Suppressor macrophage (primary cell): ENCODE measurements at regions not wholly inside any gene's neighbourhood (a gene's known extent, or its start where the extent isn't known, plus 50 kb on each side); places are given as distances from the start of the nearest gene placed in this dataset.
"Not testable (repeated sequence)": the region's sequence is repeated elsewhere in the genome, so short reads cannot be mapped to it uniquely, and the experiment has no call there.

Source experiments
- DNase-seq, 4 experiments: peaks; one replicate each; pipeline ENCODE4 v3.0.0-alpha.2; 2020 to 2022

DNA sequence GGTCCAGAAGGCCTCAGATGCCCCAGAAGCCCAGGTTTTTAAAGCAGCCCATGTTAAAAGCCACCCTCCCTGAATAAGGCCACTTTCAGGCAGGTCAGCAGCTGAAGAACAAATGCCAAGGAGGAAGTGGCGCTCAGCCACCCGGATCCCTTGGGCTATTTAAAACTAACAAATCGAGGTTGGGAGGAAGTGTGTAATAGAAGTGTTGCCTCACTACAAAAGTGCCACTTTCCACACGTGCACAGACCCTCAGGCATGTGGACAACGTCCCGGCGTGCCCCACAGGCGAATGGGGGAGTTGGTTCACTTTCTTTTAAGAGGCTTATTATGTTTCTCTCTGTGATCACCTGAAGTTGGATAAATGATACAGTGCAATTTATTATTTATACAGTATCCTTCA lies 173.8 kb upstream of the SALL3 start:
- no peak for DNase-seq

DNA sequence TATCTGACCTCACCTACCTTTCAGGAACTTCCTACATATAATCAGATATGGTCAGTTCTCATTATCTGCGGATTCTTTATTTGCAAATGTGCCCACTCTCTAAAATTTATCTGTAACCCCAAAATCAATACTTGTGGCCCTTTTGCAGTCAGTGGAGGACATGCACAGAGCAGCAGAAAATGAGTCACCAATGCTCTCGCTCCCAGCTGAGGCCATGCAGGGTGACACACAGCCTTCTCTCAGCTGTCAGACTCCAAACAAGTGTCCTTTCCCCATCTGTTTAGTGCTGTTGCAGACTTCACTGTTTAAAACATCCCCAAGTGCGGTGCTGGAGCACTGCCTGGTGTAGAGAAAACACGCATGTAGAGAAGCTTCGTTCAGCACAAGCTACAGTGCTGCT lies 171.9 kb upstream of the SALL3 start:
- no peak for DNase-seq

DNA sequence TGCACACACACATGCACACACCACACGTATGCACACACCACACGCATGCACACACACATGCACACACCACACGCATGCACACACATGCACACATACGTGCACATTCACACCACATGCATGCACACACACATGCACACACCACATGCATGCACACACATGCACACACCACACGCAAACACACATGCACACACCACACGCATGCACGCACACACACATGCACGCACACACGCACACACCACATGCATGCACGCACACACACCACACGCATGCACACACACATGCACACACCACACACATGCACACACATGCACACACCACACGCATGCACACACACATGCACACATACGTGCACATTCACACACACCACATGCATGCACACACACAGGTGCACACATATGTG lies 169.8 kb upstream of the SALL3 start:
- DNase-seq, result no peak

DNA sequence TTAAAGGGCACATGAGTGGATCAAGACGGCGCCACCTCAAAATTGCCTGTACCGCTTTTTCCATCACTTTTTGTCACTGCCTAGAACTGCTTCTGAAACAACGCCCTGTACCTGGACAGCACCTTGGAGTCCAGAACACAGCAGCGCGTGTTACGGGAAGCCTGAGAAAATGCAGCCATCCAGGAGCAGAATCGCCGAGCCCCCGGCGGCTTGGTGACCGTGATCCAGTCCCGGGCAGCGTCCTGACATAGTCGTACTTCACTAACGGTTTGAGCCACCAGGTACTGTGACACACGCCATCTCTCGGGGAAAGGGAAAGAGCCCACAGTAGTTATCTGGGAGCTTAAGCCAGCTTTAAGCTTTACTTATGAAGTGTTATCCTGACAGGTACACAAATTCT lies 168.9 kb upstream of the SALL3 start:
- no peak for DNase-seq

DNA sequence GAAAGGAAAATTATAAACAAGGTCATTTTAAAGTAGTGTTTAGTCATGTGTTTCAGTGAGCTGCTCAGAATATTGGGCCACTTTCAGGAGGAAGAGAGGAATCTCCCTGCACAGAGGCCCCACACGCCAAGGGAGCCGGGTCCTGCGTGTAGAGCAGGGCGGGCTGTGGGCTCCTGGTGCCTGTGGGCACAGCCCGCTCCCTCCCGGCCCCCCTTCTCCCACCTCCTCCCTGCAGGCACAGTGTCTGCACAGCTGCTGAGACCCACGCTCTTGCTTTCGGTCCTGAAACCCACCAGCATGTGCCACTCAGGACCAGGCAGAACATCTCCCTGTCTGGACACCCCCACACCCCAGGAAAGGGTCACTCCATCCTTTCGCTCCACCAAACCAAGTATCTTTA lies 167.6 kb upstream of the SALL3 start:
- no peak for DNase-seq

DNA sequence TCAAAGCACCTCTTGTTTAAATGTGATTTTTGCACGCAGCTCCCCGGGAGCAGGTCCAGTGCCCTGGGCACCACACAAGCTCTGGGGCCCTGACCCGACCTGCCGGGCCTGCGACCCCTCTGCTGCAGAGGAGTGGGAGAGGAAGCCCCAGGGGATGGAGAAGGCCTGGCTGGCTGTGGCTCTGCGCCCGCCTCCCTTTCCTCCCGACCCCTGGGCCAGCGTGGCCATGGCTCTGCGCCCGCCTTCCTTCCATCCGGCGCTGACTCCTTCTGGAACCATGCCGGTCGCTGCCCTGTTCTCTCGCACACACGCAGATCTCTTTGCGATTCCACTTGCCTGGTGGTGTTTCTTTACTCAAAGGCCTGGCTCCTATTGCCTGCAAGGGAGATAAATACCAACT lies 166.5 kb upstream of the SALL3 start:
- DNase-seq, result no peak

DNA sequence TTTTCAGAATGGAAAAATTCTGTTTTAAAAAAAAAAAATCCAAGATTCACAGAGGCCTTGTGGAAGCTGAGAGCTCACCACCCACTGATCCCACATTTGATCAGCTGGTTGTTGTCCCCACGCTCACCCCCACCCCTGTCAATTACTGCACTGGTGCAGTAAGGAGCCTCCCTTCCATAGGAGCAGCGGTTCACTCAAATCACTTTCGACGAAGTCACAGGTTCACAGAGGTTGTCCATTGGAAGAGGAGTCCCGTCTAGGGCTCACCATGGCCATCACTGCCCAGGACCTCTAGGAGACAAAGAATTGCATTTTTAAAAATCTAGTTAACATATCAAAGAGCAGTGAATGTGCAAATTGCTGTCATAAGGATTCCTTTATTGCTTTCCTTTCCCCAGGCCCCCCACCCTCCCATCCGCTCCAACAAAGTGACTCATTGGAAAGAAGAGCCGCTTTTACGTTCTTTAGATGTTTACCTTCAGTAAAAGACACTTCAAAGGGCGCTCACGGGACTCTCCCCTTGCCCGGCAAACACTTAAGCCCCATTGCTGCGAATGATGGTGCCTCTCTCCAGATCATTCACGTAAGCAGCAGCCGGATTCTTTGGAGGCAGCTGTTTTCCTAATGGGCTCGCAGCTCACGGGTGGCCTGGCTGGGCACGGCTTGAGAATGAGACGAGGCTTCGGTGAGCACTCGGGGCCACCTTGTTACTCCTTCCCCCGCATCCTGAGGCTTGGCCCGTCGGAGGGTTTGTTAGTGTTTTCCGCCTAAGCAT lies 165.5 kb upstream of the SALL3 start:
- DNase-seq, result no peak

DNA sequence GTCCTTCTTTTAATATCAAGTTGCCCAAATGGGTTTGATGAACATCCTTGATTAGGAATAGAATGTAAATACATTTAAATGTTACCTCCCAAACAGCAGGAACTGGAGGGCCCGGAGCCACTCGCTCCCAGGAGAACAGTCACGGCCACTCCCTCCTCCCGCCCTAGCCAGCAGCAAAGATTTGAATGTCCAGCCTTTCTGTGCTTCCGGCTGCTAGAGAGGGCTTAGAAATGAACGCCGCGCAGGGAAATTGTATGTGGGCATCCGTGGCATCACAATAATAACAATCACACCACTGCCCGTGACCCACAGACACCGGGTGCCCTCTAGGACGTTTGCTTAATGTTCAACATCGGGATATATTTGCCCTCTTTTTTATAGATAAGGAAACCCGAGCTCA lies 164.9 kb upstream of the SALL3 start:
- DNase-seq, result no peak

DNA sequence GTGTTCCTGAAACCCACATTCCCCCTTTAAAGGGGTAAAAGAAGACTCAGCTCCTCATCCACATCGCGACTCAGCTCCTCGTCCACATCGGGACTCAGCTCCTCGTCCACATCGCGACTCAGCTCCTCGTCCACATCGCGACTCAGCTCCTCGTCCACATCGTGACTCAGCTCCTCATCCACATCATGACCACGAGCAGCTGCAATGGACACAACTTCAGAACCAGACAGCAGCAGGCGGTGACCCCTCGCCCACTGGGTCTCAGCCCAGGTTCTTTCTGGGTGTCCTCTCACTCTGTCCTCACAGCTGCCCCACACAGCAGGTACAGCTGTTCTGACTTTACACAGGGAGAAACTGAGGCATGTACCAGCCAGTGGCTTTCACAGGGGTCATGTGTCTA lies 163.5 kb upstream of the SALL3 start:
- no peak for DNase-seq

DNA sequence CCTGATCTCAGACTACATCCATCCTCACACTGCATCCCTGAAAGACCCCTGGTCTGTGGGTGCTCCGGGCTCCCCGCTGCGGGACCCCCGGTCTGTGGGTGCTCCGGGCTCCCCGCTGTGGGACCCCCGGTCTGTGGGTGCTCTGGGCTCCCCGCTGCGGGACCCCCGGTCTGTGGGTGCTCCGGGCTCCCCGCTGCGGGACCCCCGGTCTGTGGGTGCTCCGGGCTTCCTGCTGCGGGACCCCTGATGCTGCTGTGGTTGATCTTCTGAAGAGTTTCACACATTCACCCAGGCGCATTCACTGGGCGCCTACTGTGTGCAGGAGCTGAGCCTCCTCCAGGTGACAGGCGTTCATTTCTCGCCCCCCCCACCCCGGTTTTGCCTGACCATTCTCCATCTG lies 162.7 kb upstream of the SALL3 start:
- DNase-seq, result no peak

DNA sequence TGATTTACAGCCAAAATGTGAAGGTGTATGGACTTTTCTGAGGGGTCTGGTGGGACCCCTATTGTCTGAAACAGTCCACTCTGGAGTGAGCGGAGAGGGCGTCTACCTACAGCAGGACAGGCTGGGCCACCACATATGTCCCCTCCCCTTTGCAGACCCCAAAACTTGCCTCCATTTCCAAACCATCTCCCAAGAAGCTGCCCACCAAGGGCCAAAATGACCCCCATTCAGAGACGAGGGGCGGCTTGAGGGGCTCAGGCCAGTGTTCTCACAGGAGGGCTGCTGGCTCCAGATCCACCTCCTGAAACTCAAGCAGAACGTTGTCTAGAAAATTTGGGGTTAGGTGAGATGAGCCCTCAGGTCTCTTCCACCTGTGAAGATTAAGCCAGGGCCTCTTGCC lies 161.1 kb upstream of the SALL3 start:
- DNase-seq, result no peak

DNA sequence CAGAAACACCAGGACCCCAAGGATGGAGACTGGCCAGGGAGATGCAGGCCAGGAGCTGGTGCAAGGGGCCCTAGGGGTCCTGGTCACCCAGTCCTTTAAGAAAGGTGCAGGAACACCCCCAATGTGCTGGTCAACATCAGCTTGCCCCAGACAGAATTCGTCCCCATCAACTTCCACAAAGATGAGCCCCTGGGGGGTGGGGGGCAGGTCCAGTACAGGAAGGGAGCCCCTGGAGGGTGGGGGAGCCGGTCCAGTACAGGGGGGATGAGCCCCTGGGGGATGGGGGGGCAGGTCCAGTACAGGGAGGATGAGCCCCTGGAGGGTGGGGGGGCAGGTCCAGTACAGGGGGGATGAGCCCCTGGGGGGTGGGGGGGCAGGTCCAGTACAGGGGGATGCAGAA lies 160.7 kb upstream of the SALL3 start:
- no peak for DNase-seq

DNA sequence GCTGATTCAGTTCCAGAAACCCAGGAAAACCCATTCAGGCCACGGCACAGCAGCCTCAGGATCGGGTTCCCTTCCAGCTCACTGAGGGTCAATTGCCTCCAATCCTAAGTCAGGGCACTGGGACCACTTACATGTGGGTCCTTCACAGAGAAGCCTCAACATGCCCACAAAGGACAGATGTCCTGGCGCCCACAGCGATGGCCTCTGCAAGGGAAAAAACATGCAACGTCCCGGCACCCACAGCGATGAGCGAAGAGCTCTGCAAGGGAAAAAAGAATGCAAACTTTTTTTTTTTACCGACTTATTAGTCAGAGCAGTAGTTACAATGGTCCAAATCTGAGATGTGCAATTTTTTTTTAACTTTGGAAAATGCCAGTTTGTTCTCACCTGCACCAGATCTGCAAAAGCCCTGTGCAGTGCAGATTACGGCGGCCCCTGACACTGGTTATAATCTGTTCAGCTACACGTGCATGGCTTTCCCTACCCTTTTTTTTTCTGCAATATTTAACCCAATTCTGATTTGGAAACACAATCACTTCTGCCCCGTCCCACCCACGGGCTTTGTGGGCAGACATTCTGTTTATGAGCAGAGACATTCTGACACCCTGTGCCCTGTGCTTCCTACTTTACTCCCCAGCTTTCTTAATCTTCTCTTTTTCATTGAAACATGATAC lies 159.3 kb upstream of the SALL3 start:
- peak in 2 of 4 experiments; percentile 4 to 11 for DNase-seq

DNA sequence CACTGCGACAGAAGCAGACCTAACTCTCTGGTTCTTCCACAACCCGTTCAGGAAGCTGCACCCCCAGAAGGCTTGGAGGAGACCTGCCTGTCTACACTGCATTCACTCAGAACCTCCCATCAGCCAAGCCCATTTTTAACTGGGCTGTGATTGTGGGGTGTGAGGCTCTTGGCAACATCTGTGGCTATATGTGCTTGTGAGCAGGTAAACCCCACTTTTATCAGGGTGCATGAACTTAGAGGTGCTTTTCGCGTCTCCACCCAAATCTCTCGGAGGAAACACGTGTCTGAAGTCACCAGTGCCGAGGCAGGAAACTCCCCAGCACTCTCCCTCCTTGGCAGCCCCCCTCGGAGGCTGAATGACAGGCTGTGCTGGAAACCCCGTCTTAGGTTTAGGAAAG lies 158.2 kb upstream of the SALL3 start:
- no peak for DNase-seq

DNA sequence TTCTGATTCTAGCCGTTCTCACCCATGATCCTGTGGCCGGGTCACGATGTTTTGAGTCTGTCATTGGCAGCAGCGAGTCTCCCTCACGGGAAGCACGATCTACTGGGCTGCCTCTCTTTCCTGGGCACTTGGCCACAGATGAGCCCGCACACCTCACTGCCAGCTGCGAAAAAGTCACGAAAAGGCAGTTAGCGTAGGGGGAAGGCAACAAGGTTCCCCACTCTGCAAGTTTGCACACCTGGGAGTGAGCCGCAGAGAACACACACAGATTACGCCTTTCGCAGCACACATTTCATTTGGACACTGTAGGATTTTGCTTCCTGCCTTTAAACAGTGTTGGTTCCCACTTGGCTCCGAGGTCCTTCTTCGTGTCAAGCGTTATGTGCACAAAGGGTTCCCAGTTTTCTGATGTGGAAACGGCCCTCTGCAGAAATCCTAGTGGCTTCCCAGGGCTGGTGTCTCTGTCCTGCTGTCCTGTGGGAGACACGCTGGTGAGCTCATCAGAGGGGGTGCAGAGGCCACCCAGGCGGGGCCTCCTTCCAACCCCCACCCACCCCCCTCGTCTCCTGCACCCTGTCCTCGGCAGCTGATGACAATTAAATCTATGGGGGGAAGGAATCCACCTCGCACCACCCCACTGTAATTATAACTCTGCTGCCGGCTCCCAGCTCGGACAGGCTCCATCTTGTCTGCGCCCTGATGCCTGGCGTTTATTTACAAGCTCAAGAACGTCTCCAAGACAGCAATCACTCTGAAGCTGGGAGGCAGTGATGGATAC lies 157.3 kb upstream of the SALL3 start:
- DNase-seq, result no peak

DNA sequence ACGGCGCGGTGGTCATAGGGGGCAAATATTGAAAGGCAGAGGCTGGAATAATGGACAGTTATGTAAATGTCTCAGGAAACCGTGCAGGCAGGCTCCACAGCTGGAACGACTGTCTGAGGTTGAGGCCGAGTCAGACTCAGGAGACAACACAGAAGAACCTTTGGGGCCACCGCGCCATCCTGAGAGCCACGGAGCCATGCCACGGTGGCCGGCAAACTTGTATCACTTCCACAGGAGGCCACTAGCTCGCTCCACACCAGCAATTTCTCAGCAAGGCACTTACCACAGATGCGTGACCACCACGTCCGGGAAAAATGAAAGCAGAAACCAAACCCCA lies 156.7 kb upstream of the SALL3 start:
- no peak for DNase-seq

DNA sequence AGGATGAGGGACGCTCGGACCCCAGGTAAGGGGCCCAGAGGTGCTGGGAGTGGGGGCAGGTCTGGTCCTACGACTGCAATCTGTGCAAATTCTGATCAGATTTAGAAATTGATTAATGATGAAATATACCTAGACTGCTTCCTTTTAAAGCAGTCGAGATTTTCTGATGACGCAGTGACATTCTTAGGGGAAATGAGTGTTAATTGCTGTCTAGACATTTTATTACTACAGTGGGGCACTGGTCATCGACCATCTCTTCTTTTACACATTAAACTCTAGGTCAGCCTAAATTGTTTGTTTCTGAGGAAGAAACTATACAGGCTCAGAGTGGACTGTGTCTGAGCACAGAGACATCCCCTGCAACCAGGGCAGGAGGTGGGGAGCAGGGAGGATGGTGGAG lies 154.4 kb upstream of the SALL3 start:
- no peak for DNase-seq

DNA sequence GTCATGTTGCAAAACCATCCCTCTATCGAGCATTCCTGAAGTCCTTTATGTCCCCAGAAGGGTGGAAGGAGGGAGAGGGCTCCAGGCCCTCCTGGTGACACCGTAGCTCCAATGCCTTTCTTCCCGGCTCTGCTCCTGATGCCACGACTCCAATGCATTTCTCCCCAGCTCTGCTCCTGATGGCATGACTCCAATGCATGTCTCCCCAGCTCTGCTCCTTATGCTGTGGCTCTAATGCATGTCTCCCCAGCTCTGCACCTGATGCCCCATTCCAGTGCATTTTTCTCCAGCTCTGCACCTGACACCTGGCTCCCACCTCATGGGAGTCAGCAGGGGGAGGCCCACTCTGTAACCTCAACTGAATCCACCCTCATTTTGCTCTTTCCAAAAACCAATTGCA lies 153.0 kb upstream of the SALL3 start:
- no peak for DNase-seq

DNA sequence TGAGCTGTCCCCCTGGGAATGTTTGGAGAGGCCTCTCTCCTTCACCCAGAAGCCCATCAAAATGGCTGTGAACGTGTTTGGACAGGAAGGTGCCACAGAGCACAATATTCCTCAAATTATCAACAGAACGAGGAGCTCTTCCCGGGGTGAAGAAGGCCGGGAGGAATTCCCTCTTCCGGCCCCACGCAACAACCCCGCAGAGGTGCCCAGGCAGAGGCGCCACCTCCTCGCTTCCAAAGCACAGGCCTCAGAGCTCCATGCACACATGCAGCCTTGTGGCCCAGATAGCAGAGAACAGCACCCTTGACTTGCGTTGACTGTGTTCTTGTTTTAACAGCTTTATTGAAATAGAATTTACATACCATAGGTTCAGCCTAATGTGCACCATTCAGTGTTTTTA lies 152.5 kb upstream of the SALL3 start:
- no peak for DNase-seq

DNA sequence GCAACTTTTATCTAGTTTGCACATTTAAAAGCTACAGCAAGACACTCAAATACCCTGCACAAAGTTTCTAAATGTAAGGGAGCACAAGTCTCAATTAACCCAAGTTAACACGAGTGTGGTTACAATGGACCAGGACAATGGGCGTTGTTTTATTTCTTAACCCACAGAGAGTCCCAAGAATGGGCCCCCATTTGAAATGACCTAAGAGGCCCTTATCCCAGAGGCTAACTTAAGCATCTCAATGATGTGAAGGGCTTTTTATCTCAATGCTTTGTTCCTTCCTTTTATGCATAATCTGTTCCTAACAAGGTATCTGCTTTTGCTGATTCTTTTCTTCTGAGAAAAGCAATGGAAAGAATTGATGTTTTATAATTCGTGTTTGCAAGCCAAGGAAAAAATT lies 151.5 kb upstream of the SALL3 start:
- no peak for DNase-seq

DNA sequence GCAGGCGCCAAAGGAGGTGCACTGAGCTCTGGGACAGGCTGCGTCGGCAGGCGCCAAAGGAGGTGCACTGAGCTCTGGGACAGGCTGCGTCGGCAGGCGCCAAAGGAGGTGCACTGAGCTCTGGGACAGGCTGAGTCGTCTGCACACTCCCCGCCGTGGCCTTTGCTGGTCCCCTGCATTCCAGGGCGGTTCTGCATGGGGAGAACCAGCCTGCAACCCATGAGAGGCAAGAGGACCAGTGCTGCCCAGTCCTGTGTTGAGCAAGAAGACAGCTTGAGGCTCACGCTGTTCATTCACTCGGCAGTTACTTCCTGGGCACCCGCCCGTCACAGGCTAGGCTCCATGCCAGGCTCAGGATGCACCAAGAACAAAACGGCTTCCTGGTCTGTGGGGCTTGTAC lies 150.6 kb upstream of the SALL3 start:
- not testable (repeated sequence) for DNase-seq

DNA sequence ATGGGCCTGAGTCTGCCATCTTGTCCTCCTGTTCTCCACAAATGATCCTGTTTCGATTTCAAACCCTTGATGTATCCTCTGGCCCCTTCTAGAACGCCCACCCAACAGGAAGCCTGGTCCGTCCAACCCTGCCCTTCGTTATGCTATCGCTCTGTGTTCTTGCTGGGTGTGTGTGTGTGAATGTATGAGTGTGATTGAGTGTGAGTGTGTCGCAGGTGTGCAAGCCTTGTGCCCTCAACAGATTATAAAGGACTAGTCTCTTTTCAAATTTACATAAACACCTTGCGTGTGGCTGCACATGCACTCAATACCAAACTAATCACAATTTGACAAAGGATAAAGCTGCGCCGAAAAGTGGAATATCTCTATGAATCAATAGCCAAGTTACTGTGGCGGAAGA lies 149.5 kb upstream of the SALL3 start:
- no peak for DNase-seq

DNA sequence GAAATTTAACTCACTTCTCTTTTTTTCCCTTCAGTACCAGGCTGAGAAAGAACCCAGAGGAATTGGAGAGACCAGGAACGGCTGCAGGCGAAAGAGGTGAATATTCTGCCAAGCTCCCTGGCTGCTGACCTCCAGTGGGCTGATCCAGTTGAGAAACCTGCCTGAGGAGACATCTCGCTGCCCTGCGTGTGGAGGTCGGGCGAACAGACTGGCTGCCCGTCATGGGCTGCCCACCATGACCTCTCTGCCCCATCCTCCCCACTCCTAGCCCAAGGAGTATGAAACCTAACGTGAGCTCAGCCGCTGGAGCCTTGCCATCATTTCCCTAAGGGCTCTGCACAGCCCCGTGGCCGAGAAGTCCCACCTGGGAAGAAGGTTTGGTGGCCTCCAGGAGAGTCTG lies 148.8 kb upstream of the SALL3 start:
- no peak for DNase-seq

DNA sequence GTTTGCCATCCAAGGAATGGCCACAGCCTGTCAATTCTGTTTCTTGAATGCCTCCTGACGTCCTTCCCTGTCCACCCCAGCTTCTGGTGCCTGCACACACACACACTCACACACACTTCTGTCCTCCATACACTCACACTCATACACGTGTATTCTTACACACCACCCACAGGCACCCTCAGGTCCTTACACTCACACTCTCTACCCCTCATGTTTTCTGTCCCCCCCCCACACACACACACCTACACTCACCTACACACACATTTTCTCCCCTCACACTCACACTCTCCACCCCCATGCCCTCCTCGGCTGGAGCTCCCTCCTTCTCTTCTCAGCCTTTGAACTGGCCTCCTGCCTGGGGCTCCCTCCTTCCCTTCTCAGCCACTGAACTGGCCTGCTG lies 148.0 kb upstream of the SALL3 start:
- DNase-seq, result no peak
